H9 (cell line): ENCODE measurements at regions not wholly inside any gene's neighbourhood (a gene's known extent, or its start where the extent isn't known, plus 50 kb on each side); places are given as distances from the start of the nearest gene placed in this dataset.

ENCODE experiments used
- DNase-seq: peaks from one replicate; pipeline ENCODE4 v3.0.0-alpha.2; 2017
- H2AFZ ChIP-seq: one replicate; pipeline ENCODE4 v1.6.1; 2013; ENCODE audit warnings: mild to moderate bottlenecking, low read length, control low read depth, moderate library complexity
- H2AK5ac ChIP-seq: 2 replicates; pipeline ENCODE4 v1.6.1; 2013; ENCODE audit warnings: low read length, control low read depth, mixed read lengths; ENCODE audit not compliant: insufficient read length
- H2BK120ac ChIP-seq: one replicate; pipeline ENCODE4 v1.6.1; 2013; ENCODE audit warnings: low read depth, mild to moderate bottlenecking, low read length, control low read depth, inconsistent platforms; ENCODE audit not compliant: poor library complexity, severe bottlenecking
- H2BK12ac ChIP-seq: 2 replicates; pipeline ENCODE4 v1.6.1; 2013; ENCODE audit warnings: low read length, control low read depth, mixed read lengths, low read depth; ENCODE audit not compliant: insufficient read length
- H2BK15ac ChIP-seq: 2 replicates; pipeline ENCODE4 v1.6.1; 2013; ENCODE audit warnings: low read depth, low read length, control low read depth
- H2BK20ac ChIP-seq: one replicate; pipeline ENCODE4 v1.6.1; 2013; ENCODE audit warnings: low read depth, mild to moderate bottlenecking, low read length, control low read depth, inconsistent platforms; ENCODE audit not compliant: poor library complexity, severe bottlenecking
- H2BK5ac ChIP-seq: 2 replicates; pipeline ENCODE4 v1.6.1; 2013; ENCODE audit warnings: low read length, control low read depth, mixed read lengths; ENCODE audit not compliant: insufficient read length
- H3K14ac ChIP-seq: 2 replicates; pipeline ENCODE4 v1.6.1; 2013; ENCODE audit warnings: low read length, control low read depth; ENCODE audit not compliant: insufficient read depth
- H3K18ac ChIP-seq: 2 replicates; pipeline ENCODE4 v1.6.1; 2013; ENCODE audit warnings: low read depth, mild to moderate bottlenecking, mixed read lengths, low read length, control low read depth; ENCODE audit not compliant: insufficient read length
- H3K23ac ChIP-seq: 2 replicates; pipeline ENCODE4 v1.6.1; 2013; ENCODE audit warnings: low read length, control low read depth, mixed read lengths, low read depth; ENCODE audit not compliant: insufficient read length
- H3K23me2 ChIP-seq: 2 replicates; pipeline ENCODE4 v1.6.1; 2013; ENCODE audit warnings: low read depth, mild to moderate bottlenecking, mixed read lengths, low read length, control low read depth; ENCODE audit not compliant: insufficient read length, poor library complexity, severe bottlenecking
- H3K27ac ChIP-seq: 2 replicates; pipeline ENCODE4 v1.5.1; 2013; ENCODE audit warnings: low read length, control low read depth, mixed read lengths, low read depth; ENCODE audit not compliant: insufficient read length
- H3K27me3 ChIP-seq: 2 replicates; pipeline ENCODE4 v1.6.1; 2013; ENCODE audit warnings: low read length, control low read depth, inconsistent platforms; ENCODE audit not compliant: insufficient read depth
- H3K4ac ChIP-seq: 2 replicates; pipeline ENCODE4 v1.6.1; 2013; ENCODE audit warnings: low read depth, mild to moderate bottlenecking, control low read depth, inconsistent platforms, low read length, moderate library complexity
- H3K4me1 ChIP-seq: 2 replicates; pipeline ENCODE4 v1.6.1; 2013; ENCODE audit warnings: low read length, control low read depth, inconsistent platforms; ENCODE audit not compliant: insufficient read depth
- H3K4me2 ChIP-seq: 2 replicates; pipeline ENCODE4 v1.6.1; 2013; ENCODE audit warnings: low read length, control low read depth, mixed read lengths; ENCODE audit not compliant: insufficient read length, insufficient read depth
- H3K56ac ChIP-seq: 2 replicates; pipeline ENCODE4 v1.6.1; 2013; ENCODE audit warnings: low read depth, mild to moderate bottlenecking, mixed read lengths, low read length, control low read depth; ENCODE audit not compliant: insufficient read length
- H3K79me1 ChIP-seq: 2 replicates; pipeline ENCODE4 v1.6.1; 2013; ENCODE audit warnings: low read depth, mild to moderate bottlenecking, moderate library complexity, low read length, control low read depth, inconsistent platforms; ENCODE audit not compliant: insufficient read depth, poor library complexity, severe bottlenecking
- H3K79me2 ChIP-seq: 2 replicates; pipeline ENCODE4 v1.6.1; 2013; ENCODE audit warnings: low read length, control low read depth, inconsistent platforms; ENCODE audit not compliant: insufficient read depth
- H3K9ac ChIP-seq: 2 replicates; pipeline ENCODE4 v1.6.1; 2013; ENCODE audit warnings: low read length, control low read depth, mixed read lengths; ENCODE audit not compliant: insufficient read length; ENCODE audit errors: extremely low read depth
- H3K9me3 ChIP-seq: one replicate; pipeline ENCODE4 v1.6.1; 2013; ENCODE audit warnings: low read depth, low read length, inconsistent platforms; ENCODE audit not compliant: control insufficient read depth
- H3T11ph ChIP-seq: one replicate; pipeline ENCODE4 v1.6.1; 2013; ENCODE audit warnings: mild to moderate bottlenecking, low read length, control low read depth, inconsistent platforms
- H4K20me1 ChIP-seq: one replicate; pipeline ENCODE4 v1.6.1; 2013; ENCODE audit not compliant: control insufficient read depth, insufficient read length, insufficient read depth
- H4K5ac ChIP-seq: 2 replicates; pipeline ENCODE4 v1.6.1; 2013; ENCODE audit warnings: low read depth, mild to moderate bottlenecking, mixed read lengths, low read length, control low read depth; ENCODE audit not compliant: insufficient read length
- H4K8ac ChIP-seq: replicated peaks from 2 replicates; pipeline ENCODE4 v1.6.1; 2013; ENCODE audit warnings: low read length, control low read depth, mixed read lengths, low read depth; ENCODE audit not compliant: insufficient read length
- H4K91ac ChIP-seq: 2 replicates; pipeline ENCODE4 v1.6.1; 2013; ENCODE audit warnings: low read depth, mild to moderate bottlenecking, moderate library complexity, mixed read lengths, low read length, control low read depth; ENCODE audit not compliant: insufficient read length
- H3K27ac Mint-ChIP-seq, 3 experiments: 2 replicates in 2 of 3; 3 replicates in 1 of 3; pipeline ENCODE4 v1.8.0; 2020 to 2021; ENCODE audit warnings: mixed read lengths in 3 of 3, mild to moderate bottlenecking in 1 of 3, moderate library complexity in 1 of 3
- H3K27me3 Mint-ChIP-seq: 2 replicates; pipeline ENCODE4 v1.8.0; 2021; ENCODE audit warnings: low read depth, mild to moderate bottlenecking, moderate library complexity, mixed read lengths
- H3K36me3 Mint-ChIP-seq, 3 experiments: 2 replicates in 2 of 3; 3 replicates in 1 of 3; pipeline ENCODE4 v1.8.0; 2020 to 2021; ENCODE audit warnings: low read depth in 3 of 3, mixed read lengths in 3 of 3; ENCODE audit not compliant: insufficient read depth in 1 of 3
- H3K4me1 Mint-ChIP-seq, 2 experiments: 2 replicates each; pipeline ENCODE4 v1.8.0; 2020; ENCODE audit warnings: mixed read lengths in 2 of 2
- H3K4me3 Mint-ChIP-seq, 2 experiments: 2 replicates in 1 of 2; 3 replicates in 1 of 2; pipeline ENCODE4 v1.8.0; 2020 to 2021; ENCODE audit warnings: mild to moderate bottlenecking in 2 of 2, mixed read lengths in 2 of 2, moderate library complexity in 1 of 2
- H3K9me3 Mint-ChIP-seq, 2 experiments: 2 replicates in 1 of 2; 3 replicates in 1 of 2; pipeline ENCODE4 v1.8.0; 2020; ENCODE audit warnings: mild to moderate bottlenecking in 2 of 2, mixed read lengths in 2 of 2, moderate library complexity in 1 of 2
- CTCF ChIP-seq: fragments of 200-600 bp; sonication (generic); conservative IDR thresholded peaks from 3 replicates; pipeline ENCODE4 v1.8.0; 2021; ENCODE audit warnings: antibody characterized with exemption, mild to moderate bottlenecking

- no peaks in the 10 kb centered on the region for H3K36me3 Mint-ChIP-seq
- Histone ChIP-seq H2AFZ (no peak overlapping the region), H3K79me1 (no peaks in the 10 kb centered on the region), H2BK15ac (no peak overlapping the region), H3K4me2 (no peak overlapping the region), H2AK5ac (no peak overlapping the region), H3K4me1 (no peaks in the 10 kb centered on the region), H3K14ac (no peak overlapping the region), H3K79me2 (no peaks in the 10 kb centered on the region), H3K4ac (no peak overlapping the region), H2BK120ac (no peak overlapping the region), H3K18ac (no peak overlapping the region), H3K27ac (no peak overlapping the region), H2BK5ac (no peak overlapping the region), H4K91ac (no peak overlapping the region), H2BK20ac (no peak overlapping the region), H3K23me2 (no peaks in the 10 kb centered on the region), H3K56ac (no peak overlapping the region), H2BK12ac (no peak overlapping the region), H3K9ac (no peak overlapping the region), H3K27me3 (no peaks in the 10 kb centered on the region), H4K5ac (no peak overlapping the region), H3K23ac (no peak overlapping the region), H4K20me1 (no peaks in the 10 kb centered on the region), H3T11ph (no peak overlapping the region), H3K9me3 (no peaks in the 10 kb centered on the region), H4K8ac (no peak overlapping the region)
- no peaks in the 10 kb centered on the region for H3K9me3 Mint-ChIP-seq
- H3K27me3 Mint-ChIP-seq: no peaks in the 10 kb centered on the region; the same call in 1 of the 2 replicates
- no peaks in the 10 kb centered on the region for H3K4me1 Mint-ChIP-seq
- no peak overlapping the region for H3K27ac Mint-ChIP-seq
- DNase-seq: no peak
- no peak for TF ChIP-seq CTCF
- no peak overlapping the region for H3K4me3 Mint-ChIP-seq
Observed at GRCh38 chr1:79312438-79312837, 305.9 kb upstream of the ADGRL4 start.
